HG02642 (cell line): ENCODE measurements at regions not wholly inside any gene's neighbourhood (a gene's known extent, or its start where the extent isn't known, plus 50 kb on each side); places are given as distances from the start of the nearest gene placed in this dataset.
"Not testable (repeated sequence)": the region's sequence is repeated elsewhere in the genome, so short reads cannot be mapped to it uniquely, and the experiment has no call there.

Source experiments
- ATAC-seq: cut with Tn5 transposase; IDR thresholded peaks from one replicate; pipeline ENCODE4 v1.9.1; 2021; ENCODE audit warnings: mild to moderate bottlenecking; ENCODE audit not compliant: unreplicated experiment, poor library complexity

GRCh38 chr14:51465486-51465885 is 186.2 kb upstream of the FRMD6 start:
- no peak for ATAC-seq

GRCh38 chr14:51467392-51467791 is 184.3 kb upstream of the FRMD6 start:
- not testable (repeated sequence) for ATAC-seq

GRCh38 chr14:51468523-51468922 is 183.2 kb upstream of the FRMD6 start:
- no peak for ATAC-seq

- ATAC-seq = no peak
Measured at GRCh38 chr14:51472881-51473280, 178.8 kb upstream of the FRMD6 start.

- no peak for ATAC-seq
Measured at GRCh38 chr14:51473351-51473750, 178.4 kb upstream of the FRMD6 start.

GRCh38 chr14:51473808-51474565 is 177.7 kb upstream of the FRMD6 start:
- no peak for ATAC-seq

- no peak for ATAC-seq
Measured at GRCh38 chr14:51474854-51475253, 176.9 kb upstream of the FRMD6 start.

GRCh38 chr14:51478175-51478621 is 173.5 kb upstream of the FRMD6 start:
- ATAC-seq = no peak

GRCh38 chr14:51479584-51480325 is 172.0 kb upstream of the FRMD6 start:
- ATAC-seq = no peak

- ATAC-seq = no peak
Measured at GRCh38 chr14:51481643-51482042, 170.1 kb upstream of the FRMD6 start.

- no peak for ATAC-seq
Measured at GRCh38 chr14:51482102-51482501, 169.6 kb upstream of the FRMD6 start.

- ATAC-seq = no peak
Measured at GRCh38 chr14:51484485-51484884, 167.2 kb upstream of the FRMD6 start.

- ATAC-seq = no peak
Measured at GRCh38 chr14:51485733-51486132, 166.0 kb upstream of the FRMD6 start.

- ATAC-seq = no peak
Measured at GRCh38 chr14:51487848-51488247, 163.9 kb upstream of the FRMD6 start.

- no peak for ATAC-seq
Measured at GRCh38 chr14:51488569-51489220, 163.0 kb upstream of the FRMD6 start.

- no peak for ATAC-seq
Measured at GRCh38 chr14:51490205-51490604, 161.5 kb upstream of the FRMD6 start.

GRCh38 chr14:51491036-51491545 is 160.6 kb upstream of the FRMD6 start:
- ATAC-seq = no peak

- ATAC-seq = no peak
Measured at GRCh38 chr14:51491776-51492175, 159.9 kb upstream of the FRMD6 start.

- ATAC-seq = no peak
Measured at GRCh38 chr14:51495319-51495718, 156.4 kb upstream of the FRMD6 start.

GRCh38 chr14:51498411-51499227 is 153.1 kb upstream of the FRMD6 start:
- no peak for ATAC-seq
